GM18951 (cell line): ENCODE measurements at regions not wholly inside any gene's neighbourhood (a gene's known extent, or its start where the extent isn't known, plus 50 kb on each side); places are given as distances from the start of the nearest gene placed in this dataset.

ENCODE experiments used
- POLR2A ChIP-seq: IDR thresholded peaks from 4 replicates; pipeline ENCODE4 v1.6.1; 2011; ENCODE audit warnings: mild to moderate bottlenecking; ENCODE audit not compliant: insufficient read length, insufficient read depth; ENCODE audit errors: extremely low read depth
- in situ Hi-C: fragments of 300-500 bp; cut with MboI; formaldehyde crosslinking; loops from one replicate; pipeline ENCODE4 v1.12.0; 2022; ENCODE audit warnings: low sequenced_read_pairs, mixed read lengths, inconsistent platforms; ENCODE audit not compliant: unreplicated experiment

GRCh38 chr4:26161030-26161824, 159.6 kb upstream of the RBPJ start:
- no peak for TF ChIP-seq POLR2A
- in situ Hi-C loops, result no loop called here

DNA sequence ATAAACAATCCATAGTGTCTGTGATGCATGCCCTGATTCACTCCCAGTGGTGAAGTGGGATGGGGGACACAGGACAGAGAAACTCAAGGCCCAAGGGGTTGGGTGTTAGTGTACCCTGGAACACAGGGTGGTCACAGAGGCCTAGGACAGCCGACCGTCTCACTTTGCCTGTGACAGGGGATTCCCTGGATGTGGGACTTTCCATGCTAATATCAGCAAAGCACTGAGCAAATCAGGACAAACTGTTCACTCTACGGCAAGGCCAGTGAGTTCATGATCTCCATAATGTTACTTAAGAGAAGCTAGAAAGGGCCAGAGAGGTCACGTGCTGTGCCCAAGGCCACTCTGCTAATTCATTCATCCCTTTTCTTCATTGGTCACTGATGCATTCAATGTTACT, 158.7 kb upstream of the RBPJ start:
- in situ Hi-C loops, result no loop called here
- no peak for TF ChIP-seq POLR2A

DNA sequence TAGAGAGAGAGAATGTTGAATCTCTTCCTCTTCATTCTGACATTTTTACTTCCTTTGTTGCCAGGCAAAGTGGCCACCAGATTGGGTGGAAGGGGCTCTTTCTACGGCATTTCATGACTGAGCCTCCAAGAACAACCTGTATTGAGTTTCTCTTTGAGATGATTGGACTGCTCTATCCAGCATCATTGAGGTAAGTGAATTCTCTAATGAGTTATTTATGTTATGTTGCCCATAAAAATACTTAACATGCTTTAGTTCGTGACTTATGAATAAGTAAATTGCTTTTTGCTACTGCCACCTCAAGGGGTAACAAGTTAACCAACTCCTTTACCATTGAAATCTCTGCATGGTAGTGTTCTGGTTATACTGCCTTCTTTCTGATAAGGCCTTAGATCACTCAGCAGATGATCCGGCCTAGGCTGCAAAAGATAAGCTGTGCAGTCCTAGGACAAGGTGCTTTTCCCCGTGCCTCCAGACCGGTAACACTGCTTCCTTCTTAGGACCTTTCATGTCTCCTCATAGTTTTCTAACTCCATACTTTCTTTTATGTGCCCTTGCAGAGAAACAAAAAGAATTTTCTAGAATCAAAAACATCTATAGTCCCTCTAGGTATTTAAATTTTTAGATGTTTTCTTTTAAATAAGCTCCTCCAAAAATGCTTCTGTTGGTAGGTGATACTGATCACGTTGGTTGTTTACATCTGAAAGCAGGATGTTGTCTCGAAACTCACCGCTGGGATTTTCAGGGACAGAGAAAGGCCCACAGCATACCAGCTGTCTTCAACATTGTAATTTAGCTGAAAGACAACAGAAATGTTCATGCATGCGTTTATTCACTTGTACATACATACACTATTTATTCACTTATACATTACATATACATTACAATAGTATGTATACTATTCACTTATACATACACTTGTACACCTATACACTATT, 157.1 kb upstream of the RBPJ start:
- in situ Hi-C loops, result no loop called here
- no peak for TF ChIP-seq POLR2A

DNA sequence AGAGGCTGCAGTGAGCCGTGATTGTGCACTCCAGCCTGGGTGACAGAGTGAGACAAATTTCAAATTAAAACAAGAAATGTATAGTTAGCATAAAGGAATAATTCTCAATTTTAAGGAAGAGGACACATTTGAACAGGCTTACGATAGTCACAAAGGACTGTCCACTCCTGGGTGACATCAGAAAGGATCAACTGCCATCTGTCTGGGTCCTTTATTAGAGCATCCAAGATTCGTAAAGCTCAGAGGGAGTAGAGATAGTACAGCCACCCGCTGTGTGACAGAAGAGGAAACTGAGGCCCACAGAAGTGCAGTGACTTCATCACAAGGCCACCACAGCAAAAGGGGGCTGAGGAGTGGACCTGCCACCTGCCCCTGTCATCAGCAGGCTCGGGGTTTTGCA, 149.3 kb upstream of the RBPJ start:
- in situ Hi-C loops, result no loop called here

DNA sequence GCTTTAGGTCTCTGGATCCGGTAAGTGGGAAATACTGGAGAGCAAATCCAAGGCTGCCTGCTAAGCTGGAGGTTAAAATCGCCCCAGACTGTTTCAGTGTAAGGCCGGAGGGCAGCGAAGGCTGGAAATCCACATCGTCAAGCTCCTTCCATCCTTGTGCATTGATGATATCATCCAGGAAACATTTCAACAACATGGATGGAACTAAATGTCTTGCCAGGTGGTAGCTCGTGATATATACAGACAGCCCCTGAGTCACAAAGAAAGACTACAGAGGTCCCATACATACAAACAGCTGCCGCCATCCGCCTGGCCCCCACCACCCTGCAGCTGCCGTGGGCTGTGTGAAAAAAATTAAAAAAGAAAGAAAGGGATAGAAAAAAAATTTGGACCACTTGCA, 148.9 kb upstream of the RBPJ start:
- no peak for TF ChIP-seq POLR2A
- in situ Hi-C loops, result no loop called here

More for the DNA sequence above, 149.3 kb upstream of the RBPJ start:
- TF ChIP-seq POLR2A, result no peak

GRCh38 chr4:26173619-26174018, 147.2 kb upstream of the RBPJ start:
- TF ChIP-seq POLR2A, result no peak
- in situ Hi-C loops, result no loop called here

DNA sequence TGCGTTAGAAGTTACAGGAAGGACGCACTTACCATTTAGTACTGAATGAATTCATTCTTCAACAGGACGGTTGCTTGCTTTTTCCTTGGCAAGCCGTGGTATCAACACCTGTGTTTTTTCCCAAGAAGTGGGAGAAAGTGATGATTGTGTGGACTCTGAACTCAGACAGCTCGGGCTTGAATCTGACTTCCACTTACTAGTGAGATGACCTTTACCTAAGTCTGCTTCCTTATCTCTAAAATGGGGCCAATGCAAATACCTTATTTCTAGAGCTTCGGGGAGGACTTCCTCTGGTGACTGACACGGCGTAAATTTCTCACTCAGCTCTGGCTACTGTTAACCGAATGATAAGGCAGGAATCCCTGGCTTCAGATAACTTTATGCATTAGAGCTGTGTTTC, 146.8 kb upstream of the RBPJ start:
- TF ChIP-seq POLR2A, result no peak
- in situ Hi-C loops, result no loop called here

DNA sequence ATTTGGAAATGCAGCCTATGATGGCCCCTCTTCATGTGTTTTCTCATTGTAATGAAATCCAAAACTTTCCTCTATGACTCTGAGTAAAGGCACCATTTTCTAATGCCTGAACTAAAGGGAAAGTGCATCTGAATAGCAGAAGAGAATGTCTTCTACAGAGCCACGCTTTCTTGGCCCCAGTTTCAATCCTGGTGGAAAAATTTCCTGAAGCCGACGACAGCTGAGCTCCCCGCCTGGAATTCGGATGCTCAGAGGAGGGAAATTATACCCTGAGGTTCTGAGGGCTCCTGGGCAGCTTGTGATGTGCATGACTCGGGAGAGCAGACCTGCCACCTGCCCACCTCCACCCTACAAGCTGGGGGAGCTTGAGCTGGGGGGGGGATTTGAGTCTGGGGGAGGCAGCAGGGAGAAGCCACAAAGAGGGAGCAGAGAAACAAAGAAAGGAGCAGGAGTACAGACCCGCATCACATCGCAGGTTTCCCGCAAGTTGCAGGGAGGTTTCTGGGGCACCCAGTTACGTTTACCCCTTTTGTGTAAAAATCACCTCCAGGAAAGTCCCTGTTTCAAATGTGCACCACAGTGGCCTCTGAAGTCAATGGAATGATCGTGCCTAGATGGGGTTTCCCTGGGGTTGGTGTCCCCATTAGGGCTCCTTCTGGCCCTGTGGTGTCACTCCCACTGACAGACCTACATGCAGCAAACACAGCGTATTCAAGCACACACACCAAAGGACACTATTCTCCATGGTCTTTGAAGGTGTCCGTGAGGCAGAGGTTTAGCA, 145.6 kb upstream of the RBPJ start:
- in situ Hi-C loops, result no loop called here
- no peak for TF ChIP-seq POLR2A

DNA sequence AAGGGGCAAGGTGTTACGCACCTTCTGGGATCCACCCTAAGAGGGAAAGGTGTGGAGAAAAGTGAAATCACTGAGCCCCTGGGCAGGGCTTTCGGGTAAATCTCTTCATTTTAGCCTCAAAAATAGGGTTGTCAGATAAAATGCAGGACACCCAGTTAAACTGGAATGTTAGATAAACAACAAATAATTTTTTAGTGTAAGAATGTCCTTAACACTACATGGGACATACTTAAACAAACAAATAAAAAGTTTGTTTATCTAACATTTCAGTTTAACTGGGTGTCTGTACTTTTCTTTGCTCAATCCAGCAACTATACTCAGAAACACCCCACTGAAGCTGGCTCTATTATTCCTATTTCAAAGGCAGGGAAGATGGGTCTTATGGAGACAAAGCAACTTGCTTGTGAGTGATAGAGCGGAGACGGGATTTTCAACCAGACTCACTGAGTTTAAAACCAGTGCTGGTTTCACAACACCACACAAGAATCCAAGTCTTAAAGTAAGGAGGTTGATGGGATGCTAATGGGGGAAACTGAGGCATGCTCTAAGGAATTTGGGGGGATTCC, 144.8 kb upstream of the RBPJ start:
- in situ Hi-C loops, result no loop called here
- TF ChIP-seq POLR2A, result no peak

- TF ChIP-seq POLR2A, result no peak
- in situ Hi-C loops, result no loop called here
Measured at GRCh38 chr4:26176598-26177149, 144.1 kb upstream of the RBPJ start.

DNA sequence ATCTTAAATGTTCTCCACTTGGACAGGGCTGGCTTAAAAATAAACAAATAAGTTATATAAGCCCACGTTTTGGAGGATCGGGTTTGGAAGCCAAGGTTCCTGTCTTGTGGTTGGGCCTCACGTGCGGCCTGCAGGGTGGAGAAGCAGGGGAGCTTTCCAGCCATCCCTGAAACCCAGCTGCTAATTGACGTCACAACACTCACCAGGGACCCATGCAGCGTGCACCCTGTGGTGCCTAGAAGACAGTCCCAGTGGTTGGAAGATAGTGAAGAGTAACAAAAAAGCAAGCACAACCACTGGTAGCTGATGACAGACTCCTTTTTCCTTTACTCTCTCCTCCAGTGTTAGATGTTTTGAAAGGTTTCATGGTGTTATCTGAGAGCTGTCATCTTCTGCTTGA, 142.0 kb upstream of the RBPJ start:
- in situ Hi-C loops, result no loop called here

GRCh38 chr4:26179316-26179760, 141.5 kb upstream of the RBPJ start:
- TF ChIP-seq POLR2A, result no peak
- in situ Hi-C loops, result no loop called here

More for the DNA sequence above, 142.0 kb upstream of the RBPJ start:
- TF ChIP-seq POLR2A, result no peak
